ENCODE measurements at regions not wholly inside any gene's neighbourhood (a gene's known extent, or its start where the extent isn't known, plus 50 kb on each side); places are given as distances from the start of the nearest gene placed in this dataset.
"Not testable (repeated sequence)": the region's sequence is repeated elsewhere in the genome, so short reads cannot be mapped to it uniquely, and the experiment has no call there.

DNA sequence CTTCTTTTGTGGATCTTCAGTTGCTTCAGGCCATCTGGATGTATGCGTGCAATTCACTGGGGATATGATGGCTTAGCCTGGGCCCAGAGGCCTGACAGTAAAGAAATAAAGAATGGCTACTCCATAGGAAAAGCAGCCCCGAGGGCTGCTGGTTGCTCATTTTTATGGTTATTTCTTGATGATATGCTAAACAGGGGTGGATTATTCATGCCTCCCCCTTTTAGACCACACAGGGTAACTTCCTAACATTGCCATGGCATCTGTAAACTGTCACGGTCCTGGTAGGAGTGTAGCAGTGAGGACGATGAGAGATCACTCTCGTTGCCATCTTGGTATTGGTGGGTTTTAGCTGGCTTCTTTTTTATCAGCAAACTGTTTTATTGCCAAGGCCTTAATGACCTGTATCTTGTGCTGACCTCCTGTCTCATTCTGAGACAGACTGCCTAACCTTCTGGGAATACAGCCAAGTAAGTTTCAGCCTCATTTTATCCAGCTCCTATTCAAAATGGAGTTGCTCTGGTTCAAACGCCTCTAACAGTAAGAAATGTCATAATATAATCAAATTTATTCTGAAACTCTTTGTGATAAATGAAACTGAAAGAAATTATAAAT, 60.5 kb downstream of the DSEL start:
- no peak for DNase-seq

- DNase-seq = no peak
Measured at GRCh38 chr18:67453901-67454300, 62.6 kb downstream of the DSEL start.

DNA sequence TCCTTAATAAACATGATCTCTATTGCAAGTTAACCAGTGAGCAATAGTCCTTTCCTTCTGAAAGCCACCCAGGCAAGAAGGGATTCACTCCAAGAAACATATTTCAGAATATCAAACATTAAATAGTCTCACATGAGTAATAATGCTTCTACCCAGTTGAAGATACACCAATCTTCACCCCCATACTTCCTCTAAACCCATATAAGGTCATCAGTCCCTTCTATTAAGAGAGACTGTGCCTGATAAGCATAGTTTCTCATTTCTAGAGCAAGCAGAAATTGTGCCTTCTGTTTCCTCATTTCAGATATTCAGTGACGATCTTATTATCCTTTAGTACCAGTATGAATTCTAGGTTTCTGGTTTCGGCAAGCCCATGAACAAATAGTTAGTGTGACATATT, 64.6 kb downstream of the DSEL start:
- DNase-seq = no peak

- DNase-seq = not testable (repeated sequence)
Measured at GRCh38 chr18:67451101-67451500, 65.4 kb downstream of the DSEL start.

DNA sequence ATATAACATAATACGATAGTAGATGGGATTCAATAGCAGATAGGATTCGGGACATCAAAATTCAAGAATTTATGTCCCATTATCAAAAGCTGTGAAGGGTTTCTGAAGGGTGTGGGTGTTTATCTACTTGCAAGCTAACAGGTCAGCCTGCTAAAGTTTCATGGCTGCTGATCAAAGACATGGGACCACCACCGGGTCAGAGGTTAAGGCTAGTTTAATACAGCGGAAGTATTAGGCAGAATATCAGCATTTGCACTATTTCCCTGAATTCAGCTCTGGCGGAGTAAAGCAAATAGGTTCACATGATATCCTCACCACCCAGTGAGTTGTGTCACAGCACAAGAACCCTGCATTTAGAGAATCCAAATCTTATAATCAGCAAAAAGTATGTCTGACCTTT, 82.5 kb downstream of the DSEL start:
- no peak for DNase-seq

DNA sequence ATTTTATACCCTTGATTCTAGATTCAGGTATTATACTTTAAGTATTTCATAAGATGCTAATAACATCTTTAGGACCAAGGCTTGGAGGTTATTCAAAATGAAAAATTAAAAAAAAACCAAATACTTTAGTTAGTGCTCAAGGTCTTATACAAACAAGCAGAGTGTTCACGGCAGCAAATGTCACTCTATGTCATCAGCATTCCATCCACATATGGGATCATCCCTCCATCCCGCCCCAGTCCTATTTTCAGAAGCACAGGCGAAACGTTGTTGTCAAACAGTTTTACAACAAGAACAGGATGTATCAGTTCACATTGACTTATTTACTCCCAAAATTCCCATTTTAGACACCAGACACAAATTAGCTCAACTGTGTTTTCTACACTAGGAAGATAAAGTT, 83.7 kb downstream of the DSEL start:
- DNase-seq = no peak

DNA sequence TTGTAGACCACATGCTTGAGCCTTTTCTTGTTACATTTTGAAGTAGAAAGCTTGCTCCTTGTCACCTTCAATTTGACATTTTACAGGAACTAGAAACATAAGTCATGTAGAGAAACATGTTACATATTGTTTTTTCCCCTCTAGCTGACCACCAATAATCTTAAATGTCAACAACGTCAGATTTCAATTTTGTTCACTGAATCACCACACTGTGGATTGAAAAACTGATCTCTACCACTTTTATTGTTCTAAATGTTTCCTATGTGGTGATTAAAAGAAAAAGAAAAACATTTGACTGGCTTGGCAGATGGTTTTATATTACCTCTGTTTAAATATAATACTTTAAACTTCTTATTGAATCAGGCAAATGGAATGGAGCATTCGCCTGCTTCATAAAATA, 87.7 kb downstream of the DSEL start:
- peak in 1 of 3 donors; percentile 30 for DNase-seq

- DNase-seq = no peak
Measured at GRCh38 chr18:67428158-67428557, 88.4 kb downstream of the DSEL start.

GRCh38 chr18:67426486-67426885, 90.0 kb downstream of the DSEL start:
- no peak for DNase-seq

DNA sequence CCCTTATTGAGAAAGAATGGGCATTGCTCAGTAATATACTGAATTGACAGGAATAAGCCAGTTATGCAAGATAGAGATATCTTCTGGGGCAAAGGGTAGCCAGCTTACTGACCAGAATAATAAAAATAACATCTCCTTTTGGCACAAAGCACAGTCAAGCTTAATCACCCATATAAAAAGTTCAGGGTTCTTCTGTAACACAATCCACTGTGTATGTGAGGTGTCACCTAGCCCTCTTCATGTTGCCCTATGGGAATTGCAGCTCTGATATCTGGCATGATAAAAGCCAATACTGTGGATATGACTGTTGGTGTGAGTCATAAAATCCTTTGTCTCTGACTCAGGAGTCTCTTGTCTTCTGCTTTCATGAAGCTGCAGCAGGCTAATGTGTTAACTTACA, 90.8 kb downstream of the DSEL start:
- DNase-seq = peak in 1 of 3 donors; percentile 85

DNA sequence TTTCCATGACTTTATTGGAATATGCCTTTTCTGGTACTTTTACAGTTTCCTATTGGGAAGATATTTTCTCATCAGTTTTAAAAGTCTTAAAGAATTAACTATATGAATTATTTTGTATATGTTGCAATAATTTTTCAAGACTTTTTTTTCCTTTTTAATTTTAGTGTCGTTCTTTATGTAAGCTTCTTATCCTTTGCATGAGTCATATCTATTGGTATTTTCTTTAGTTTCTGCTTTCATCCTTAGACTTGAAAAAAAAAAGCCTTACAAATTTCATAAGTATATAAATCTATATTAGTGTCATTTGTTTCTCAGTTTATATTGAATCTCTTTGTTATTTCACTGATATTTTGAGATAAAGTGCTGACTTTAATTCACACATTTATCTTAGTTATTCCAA, 94.9 kb downstream of the DSEL start:
- DNase-seq = no peak

GRCh38 chr18:67417864-67418523, 98.5 kb downstream of the DSEL start:
- DNase-seq = peak in 1 of 3 donors; percentile 13

DNA sequence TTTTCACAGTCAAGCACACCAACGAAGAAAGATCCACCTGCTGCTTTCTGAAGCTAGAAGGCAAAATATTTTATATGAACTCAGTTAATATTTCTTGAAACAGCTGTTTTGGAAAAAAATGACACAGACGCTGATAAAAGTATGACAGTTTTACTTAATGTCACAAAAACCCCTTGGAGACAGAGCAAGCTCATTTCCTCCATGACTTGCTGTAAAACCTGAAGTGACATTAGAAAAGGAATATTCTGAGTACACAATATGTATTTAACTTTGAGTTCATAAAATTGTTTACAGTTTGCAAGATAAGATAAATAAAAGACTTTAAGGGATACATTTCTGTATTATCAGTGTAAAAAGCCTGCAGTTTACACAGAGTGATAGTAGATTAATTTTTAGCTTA, 105.4 kb downstream of the DSEL start:
- no peak for DNase-seq

GRCh38 chr18:67410075-67411070, 106.1 kb downstream of the DSEL start:
- DNase-seq = peak in 2 of 3 donors; percentile 11 to 42

- DNase-seq = no peak
Measured at GRCh38 chr18:67408240-67408639, 108.3 kb downstream of the DSEL start.

- no peak for DNase-seq
Measured at GRCh38 chr18:67406714-67407113, 109.8 kb downstream of the DSEL start.

DNA sequence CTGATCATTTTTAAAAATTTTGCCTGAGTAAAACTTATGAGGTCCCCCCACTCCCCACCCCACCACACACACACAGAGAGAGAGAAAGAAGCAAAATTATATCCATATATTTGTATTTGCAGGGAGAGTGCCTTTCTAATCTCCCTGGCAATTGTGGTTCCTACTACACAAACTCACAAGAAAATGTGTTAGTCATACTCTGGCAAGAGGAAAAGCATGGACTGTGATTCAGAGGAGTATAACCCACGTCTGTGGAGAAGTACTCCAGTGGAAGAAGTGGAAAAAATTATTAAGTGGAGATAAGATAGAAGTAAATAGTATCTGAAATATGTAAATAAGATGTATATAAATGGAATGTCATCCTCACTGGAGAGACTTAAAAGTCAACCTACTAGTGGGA, 114.0 kb downstream of the DSEL start:
- DNase-seq = no peak

DNA sequence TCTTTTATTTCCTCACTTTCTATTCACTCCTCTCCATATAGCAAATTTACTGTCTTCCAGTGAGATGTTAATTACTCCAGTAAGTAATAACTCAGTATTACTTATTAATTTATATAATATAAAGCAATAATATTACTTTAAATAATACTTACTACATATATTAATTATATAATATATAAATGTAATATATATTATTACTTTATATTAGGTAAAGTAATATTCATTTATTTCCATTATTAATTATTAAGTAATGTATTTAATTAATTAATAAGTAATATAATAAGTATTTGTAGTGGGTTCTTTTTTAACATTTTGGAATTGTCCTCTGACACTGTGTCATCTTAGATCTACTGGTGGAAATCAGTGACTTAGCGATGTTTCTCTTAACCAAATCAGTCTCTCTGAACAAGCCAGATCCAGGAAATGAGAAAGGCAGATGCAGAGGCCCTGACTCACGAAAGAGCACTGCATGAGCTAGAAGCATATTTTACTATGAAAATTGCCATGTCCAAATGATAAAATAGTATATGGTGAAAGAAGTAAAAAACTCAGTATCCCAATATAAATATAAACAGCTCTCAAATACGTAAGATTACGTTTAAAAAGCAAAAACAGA, 115.9 kb downstream of the DSEL start:
- no peak for DNase-seq

DNA sequence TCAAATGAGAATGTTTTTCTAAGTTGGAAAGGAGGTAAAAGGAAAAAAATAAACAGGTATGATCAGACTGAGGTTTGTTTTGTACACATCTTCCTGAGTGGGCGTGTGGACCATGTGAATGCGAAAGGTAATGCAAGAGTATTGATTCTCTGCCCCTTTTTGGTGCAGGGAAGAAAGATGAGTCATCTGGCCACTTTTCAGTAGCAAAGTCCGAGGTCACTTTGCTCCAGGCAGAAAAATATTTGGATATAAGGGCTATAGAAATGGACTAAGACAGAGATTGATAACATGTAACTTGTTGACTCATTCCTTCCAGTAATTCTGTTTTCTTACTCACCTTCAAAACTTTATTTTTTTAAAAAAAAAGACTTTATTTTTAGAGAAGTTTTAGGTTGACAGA, 130.5 kb downstream of the DSEL start:
- no peak for DNase-seq

DNA sequence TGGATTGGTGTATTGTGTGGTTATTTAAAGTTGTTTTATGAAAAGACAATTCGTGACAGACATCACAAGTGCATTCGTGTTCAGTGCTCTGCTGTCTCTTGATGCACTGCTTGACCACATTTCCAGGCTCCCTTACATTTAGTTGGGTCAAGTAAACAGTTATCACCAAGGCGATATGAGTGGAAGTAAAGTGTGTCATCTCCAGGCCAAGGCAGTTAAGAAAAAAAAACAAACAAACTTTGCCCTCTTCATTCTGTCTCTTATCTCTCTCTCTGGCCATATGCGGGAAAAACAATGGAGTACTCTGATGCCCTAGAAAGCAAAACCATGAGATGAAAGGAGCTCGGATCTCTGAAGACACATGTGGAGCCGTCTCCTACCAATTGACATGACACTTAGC, 131.1 kb downstream of the DSEL start:
- no peak for DNase-seq

DNA sequence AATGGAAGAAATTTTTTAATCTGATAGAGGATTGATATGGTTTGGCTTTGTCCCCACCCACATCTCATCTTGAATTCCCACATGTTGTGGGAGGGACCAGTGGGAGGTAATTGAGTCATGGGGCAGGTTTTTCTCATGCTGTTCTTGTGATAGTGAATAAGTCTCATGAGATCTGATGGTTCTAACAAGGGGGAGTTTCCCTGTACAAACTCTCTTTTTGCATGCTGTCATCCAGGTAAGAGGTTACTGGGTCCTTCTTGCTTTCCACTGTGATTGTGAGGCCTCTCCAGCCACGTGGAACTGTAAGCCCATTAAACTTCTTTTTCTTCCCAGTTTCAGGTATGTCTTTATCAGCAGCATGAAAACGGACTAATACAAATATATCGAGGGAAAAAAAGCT, 132.5 kb downstream of the DSEL start:
- DNase-seq = not testable (repeated sequence)

- no peak for DNase-seq
Measured at GRCh38 chr18:67381608-67382150, 134.8 kb downstream of the DSEL start.

Measured in muscle of back (tissue), 3 donors.